NOMO-1 treated with DMSO at 0.1 percent for 48 hours (cell line): ENCODE measurements at regions not wholly inside any gene's neighbourhood (a gene's known extent, or its start where the extent isn't known, plus 50 kb on each side); places are given as distances from the start of the nearest gene placed in this dataset.

Experiments used
- DNase-seq: peaks from one replicate; lab custom pipeline; 2025; ENCODE audit not compliant: unreplicated experiment; lab: John Stamatoyannopoulos, UW

DNA sequence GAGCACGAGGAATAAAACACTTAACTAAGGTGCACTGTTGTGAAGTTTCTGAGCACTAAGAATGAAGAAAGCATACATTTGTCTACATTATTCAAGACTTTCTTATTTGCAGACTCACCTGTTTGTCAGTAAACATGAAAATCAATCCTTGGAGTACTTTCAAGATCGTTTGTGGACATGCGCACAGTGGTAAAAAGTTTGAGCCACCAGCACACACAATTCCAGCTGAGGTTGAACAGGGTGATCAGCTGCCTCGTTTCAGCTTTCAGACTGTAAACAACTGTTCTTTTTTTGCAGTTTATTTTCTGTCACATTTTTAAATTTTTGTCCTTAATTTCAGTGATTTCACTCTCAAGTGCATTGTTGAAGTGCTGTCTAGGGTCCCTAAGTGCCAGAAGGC lies 143.8 kb upstream of the VCX2 start:
- no peak for DNase-seq

DNA sequence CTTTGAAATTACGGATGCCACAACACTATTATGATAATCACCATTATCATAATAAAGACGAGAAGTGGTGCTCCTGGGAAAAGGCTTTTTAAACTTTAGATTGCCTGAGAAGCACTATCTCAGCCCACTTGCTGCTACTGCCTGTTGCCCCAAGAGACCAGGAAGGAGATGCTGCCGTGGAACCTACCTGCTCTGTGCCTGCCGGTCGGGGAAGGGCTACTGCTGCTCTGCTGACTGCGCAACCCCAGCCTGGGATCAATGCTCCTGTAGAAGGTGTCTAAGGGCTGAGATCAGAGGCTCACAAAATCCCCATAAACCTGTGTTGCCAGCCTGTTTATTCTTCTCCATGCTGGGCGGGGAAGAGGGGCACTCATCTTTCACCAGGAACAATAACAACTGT lies 145.3 kb upstream of the VCX3B start:
- no peak for DNase-seq

DNA sequence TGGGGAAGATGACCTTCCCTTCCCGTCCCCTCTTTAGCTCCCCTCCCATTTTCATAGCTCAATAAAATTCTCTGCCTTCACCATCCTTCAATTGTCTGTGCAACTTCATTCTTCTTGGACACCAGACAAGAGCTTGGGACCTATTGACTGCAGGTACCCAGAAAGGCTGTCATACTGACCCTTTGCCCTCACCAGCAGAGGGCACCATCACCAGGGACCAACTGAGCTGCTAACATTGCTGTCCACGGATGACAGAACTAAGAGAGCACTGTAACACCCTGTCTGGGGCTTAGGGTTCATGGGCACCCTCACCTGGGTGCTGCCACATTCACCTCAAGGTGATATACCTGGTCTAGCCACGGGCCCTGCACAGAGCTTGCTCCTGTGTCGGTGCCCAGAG lies 141.3 kb upstream of the VCX3B start:
- peak; percentile 3 for DNase-seq

DNA sequence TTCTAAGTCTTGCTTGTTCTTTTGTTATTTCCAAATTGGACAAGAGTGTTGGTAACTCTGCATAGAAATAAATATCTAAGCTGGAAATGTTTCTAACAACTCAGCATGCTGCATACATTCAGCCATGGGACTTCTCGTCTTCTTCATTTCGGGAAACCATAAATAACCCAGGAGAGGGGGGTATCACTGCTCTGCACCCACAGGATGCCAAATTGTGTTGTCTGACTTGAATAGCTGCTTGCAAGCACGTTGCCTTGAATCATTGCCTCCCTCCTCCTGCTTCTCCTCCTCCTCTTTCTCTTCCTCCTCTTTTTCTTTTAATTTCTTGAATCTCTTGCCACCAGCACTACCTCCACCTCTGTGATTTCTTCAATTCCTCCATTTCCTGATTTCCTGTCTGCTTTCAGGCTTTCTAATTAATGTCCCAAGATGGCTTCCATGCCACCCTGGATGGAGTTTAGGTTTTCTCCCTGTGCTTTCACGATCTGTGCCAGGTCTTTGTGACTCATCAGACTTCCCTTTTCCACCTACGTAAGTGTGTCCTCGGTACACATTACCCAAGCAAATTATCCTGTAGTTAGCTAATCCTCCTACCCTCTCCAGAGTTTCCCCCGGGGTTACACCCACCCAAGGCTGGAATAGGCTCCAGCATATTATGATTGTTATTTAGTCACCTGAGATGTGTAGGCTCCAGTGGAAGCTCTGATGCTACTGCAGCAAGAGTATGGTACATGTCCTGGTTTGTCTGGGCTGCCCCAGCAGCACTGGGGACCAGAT lies 122.6 kb upstream of the VCX3B start:
- DNase-seq, result peak; percentile 4

DNA sequence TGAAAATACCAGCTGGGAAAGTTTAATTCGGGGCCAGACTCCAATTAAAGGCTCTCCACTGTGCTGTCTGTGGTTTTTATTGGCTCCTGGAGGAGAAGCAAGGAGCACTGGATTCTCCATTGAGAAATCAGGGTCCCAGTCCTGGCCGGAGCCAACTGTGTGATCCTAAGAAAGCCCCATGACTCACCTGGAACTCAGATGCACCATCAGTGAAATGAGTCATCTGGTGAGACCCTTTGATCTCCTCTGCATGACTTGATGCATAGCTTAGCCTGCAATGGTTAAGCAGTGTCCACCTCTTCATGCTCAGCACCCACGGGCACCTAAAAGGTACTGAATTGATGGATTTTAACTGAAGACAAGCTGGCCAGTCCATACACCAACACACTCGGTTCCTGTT lies 119.2 kb upstream of the VCX3B start:
- no peak for DNase-seq

DNA sequence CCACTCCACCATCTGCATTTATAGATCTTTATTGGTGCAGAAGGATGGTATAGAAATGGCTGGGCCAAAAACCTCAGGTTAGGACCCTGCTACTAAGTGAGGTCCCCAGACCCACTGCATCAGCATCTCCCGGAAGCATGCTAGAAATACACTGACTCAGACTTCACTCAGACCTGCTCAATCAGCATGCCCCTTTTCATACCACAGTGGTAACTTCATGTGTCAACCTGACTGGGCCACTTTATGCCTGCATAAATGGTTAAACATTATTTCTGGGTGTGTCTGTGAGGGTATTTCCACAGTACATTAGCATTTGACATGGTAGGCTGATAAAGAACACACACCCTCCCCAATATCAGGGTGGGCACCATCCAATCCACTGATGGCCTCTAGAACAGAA lies 118.6 kb upstream of the VCX3B start:
- DNase-seq, result no peak

DNA sequence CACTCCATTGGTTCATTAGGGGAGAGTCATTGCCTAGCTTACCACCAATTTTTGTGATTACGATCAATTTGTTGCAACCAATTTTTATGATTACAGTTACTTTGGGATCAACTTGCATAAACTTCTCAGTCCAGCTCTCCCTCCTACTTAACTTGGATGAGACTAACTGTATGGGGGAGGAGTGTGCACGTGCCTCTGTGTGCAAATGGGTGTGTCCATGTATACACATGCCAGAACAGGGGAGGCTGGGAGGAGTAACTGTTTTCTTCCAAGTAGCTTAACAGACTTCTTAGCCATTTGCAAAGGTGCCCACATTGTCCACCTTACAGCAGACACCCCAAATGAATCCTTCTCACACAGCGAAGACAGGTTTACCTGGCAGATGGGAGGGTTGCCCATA lies 117.7 kb upstream of the VCX3B start:
- no peak for DNase-seq

DNA sequence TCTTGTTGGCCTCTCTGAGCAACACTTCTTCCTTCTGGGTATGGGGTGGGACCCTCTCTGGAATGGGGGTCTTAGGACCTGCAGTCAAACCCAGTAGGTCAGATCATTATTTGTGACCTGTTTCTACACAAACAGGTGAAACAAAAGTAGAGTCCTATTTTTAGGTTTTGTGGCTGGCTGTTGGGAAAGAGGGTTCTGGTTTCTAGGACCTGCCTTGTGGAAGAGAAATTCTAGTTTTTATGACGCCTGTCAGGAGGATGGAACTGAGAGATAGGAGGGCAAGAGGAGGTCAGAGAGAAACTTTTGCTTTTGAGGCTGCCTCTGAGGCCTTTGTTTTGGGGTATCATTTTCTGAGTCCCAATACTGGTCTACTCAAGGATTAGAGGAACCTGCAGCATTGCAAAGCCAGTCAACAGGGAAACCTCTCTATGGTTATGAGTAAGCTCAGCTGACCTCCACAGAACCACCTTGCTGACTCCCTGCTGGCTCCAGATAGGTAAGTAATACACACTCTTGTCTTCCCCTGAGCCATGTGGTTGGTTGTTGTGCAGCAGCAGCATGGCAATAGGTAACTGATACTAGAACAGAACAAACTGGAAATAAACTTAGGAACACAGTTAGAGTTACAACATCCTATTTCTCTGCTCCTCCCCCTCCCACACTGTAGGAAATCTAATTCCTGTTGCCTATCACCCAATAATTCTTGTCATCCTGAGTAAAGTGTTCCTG lies 114.7 kb upstream of the VCX3B start:
- no peak for DNase-seq

DNA sequence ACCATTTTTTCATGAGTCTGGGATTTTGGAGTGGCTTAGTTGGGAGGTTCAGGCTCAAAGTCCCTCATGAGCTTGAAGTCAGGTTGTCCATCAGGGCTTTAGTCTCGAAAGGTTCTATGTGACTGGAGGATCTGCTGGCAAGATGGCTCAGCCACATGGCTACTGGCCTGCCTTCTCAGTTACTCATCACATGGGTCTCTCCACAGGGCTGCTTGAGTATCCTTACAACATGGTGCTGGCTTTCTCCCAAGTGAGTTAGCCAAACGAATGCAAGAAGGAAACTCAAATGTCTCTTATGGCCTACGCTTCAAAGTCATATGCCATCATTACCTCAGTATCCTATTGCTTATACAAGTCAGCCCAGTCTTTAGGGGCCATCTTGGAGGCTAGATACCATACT lies 106.3 kb upstream of the VCX3B start:
- DNase-seq, result no peak

DNA sequence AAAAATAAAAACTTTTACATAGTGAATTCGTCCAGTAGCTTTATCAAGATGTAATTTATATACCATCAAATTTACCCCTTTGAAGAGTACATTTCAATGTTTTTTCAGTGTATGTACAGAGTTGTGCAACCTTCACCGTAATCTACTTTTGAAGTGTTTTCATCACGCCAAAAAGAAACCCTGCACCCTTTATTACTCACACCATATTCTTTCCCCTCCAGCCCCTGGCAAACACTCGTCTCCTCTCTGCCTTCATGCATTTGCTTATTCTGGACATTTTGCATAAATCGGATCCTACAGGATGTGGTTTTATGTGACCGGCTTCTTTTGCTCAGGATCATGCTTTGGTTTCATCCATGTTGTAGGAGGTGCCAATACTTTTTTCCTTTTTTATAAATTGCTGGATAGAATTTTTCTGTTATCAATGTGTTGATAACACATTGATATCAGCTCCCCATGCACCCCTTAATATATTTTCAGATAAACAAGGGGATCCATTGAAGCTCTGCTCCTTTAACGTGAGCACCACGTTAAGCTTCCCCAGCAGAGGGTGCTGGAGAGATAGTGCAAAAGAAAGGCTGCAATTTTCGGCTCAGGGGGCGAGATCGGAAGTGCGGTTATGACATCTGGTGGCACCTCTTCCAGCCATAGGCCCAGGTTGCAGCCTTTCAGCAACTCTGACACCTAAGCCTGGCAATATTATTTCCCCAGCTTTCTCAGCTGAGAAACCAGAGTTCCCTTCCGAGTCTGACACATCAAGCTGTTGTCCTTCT lies 100.1 kb upstream of the VCX3B start:
- DNase-seq, result peak; percentile 68

DNA sequence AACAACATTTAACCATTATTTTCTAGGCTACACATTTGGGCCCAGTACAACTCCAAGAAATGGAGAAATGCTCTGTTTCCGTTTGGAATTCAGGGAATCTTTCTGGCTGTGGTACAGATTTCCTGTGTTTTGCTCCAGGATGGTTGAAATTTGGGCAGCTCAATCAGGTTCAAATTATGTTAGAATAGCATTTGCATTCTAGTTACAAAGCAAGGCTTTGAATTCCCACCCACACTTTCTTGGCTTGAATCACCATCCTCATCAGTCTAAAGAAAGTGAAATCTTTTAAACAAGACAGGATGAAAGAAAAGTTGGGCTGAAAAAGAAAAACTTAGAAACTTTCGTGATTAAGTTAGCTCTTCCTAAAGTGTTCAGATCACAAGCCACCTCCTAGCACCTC lies 98.1 kb upstream of the VCX3B start:
- no peak for DNase-seq

DNA sequence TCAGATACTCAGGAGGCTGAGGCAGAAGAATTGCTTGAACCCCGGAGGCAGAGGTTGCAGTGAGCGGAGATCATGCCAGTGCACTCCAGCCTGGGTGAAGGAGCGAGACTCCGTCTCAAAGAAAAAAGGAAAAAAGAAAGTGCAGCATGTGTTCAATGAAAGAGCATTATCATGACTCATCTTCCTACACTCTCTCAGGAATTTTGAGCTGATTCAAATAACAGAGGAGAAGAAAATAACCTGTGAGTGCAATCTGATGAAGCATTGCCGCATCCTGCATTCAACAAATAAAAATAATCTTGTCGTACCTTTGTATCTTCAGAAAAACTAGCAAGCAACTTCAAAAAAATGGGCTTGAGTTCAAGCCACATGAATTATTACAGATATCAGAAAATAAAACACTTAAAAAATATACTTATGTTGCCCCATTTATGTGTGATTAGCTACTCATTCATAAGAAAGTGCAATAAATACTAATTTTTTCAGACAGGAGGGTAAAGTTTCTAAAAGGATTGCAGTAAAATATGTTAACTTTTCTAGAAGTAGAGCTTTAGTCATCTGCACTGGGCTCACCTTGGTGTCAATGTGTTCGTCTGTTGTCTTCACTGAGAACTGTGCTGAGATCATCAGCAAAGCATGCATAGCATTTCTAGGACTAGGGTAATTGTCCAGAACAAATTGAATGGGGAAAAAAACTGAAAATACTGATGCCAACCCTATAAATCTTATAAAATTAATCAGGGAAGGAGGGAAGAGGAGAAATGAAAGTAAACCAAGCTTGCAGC lies 90.4 kb upstream of the VCX3B start:
- DNase-seq, result no peak

DNA sequence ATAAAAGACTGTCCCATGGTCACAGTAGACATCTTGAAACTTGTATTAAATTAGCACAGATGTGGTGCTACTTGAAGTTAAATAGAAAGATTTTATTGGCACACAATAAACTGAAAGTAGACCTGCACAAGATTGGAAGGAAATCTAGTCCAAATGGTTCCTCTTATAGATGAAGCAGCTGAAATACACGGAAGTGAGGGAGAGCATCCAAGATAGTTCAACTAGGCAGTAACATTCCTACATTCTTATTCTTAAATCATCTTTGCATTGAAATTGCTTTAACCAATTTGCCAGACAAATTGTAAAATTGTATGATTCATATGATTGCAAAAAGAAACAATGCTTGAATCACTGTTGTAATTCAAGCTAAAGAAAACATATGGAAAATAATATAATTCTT lies 87.6 kb upstream of the VCX3B start:
- no peak for DNase-seq

DNA sequence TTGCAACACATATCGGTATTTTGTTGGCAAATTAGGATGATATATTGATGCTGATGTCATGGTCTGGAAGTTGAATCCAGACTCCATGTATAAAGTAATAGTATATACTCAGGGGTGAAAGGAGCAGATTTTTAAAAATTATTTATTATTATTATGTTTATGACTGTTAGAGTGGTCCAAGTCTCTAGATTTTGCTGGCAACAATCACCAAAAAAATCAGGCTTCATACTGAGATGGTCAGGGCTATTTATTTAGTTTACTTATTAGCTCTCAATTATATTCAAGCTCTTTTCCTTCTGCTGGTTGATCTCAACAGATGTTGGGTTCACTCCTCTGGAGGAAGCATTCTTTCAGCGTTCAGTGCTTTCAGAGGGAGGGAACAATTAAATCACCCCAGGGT lies 73.9 kb upstream of the VCX3B start:
- no peak for DNase-seq

DNA sequence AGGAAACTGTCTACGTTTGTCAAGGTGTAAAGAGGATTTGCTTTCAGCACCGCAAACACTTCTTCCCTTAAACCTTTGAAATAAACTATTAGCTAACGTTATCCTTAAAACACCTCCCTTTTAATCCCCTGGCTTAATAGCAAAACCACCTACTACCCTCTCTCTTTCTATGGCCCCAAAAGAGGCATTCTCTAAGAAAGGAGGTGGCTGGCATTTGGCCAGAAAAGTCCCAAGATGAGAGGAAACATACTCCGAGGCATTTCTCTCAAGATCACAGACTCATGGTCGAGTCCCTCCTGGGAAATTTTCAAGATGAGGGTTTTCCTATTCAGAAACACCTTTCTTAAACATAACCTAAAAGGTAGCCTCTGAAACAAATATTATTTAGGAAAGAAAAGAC lies 60.6 kb upstream of the VCX3B start:
- DNase-seq, result no peak

DNA sequence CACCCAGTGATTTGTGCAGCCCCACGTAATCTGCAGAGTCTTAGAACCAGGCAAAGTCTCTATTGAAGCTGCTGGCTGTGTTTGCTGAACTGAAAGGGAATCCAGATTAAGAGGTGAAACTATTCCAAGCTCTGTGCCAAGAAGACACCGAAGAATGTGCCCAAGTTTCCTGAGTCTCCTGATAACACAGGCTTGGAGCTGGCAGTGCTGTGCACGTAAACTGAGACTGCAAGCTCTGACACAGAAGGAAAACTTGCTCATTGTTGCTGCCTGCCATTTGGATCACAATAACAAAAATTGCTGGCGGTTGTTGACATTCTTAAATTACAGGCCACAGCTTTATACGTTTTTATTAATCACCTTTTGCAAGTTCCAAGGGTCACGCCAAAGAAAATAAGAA lies 60.2 kb upstream of the VCX3B start:
- DNase-seq, result no peak

DNA sequence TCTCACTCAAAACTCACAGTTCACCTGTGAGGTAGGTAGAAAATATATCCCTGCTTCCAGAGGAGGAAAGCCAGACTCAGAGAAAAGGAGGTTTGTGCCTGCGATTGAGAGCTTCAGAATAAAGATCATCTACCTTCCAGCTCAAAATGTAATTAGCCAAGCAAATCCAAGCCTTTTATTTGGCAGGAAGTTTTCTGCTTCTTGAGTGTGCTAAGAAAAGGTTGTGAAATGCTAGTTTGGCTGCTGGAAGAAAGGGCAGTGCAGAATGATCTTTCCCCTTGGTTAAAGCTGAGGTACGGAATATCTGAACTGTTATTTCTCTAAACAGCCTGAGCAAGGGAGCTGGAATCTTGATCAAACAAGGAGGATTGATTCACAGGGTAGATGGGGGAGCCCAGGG lies 59.7 kb upstream of the VCX3B start:
- DNase-seq, result no peak

DNA sequence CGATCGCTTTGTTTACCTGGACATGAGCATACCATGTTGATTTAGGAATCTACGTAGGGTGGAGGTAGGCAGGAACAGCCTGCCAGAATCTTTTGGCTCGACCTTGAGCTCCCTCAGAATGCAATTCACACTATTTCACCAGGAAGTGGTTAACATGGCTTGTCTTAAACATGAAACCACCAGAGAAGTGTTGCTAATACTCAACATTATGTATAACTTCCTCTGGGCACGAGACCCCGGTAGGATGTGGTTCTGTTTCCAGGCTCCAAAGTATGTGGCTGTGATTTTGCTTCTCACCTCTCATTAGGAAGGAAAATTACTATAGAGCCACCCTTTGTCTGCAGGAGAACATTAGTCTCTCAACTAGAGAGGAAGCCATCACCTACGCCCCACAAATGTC lies 59.0 kb upstream of the VCX3B start:
- DNase-seq, result peak; percentile 17

DNA sequence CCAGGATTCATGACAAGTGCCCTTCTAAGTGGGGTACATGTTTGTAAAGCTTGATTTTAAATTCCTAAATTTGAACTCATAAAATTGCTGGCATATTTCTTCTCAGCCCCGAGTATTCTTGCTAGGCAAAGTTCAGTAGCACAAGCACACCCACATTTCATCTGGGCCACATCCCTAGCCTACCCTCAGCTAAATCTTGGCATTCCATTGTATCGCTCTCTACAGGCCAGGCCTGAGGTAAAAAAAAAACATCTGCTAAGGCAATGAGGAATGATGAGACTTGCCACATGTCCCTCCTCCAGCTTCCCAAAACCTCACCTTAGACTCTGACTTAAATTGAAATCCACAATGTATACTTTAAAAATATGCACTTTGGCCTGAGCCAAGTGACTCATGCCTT lies 51.4 kb upstream of the VCX3B start:
- no peak for DNase-seq
